HepG2 (cell line): ENCODE measurements at regions not wholly inside any gene's neighbourhood (a gene's known extent, or its start where the extent isn't known, plus 50 kb on each side); places are given as distances from the start of the nearest gene placed in this dataset.

ENCODE experiments used
- STAG1 ChIP-seq: sonication (generic); formaldehyde crosslinking; IDR thresholded peaks from 2 replicates; pipeline ENCODE4 v1.4.0; 2020; ENCODE audit warnings: missing genetic modification reagents
- ZIK1 ChIP-seq: sonication (generic); formaldehyde crosslinking; IDR thresholded peaks from 2 replicates; pipeline ENCODE4 v1.5.0; 2020; ENCODE audit warnings: mild to moderate bottlenecking, low read depth, missing genetic modification reagents, borderline replicate concordance
- TF ChIP-seq, protein P1 (sequence below): sonication (generic); formaldehyde crosslinking; IDR thresholded peaks from 2 replicates; pipeline ENCODE4 v1.5.0; 2020; ENCODE audit warnings: mild to moderate bottlenecking, missing genetic modification reagents
- TF ChIP-seq, protein P2 (sequence below): sonication (generic); formaldehyde crosslinking; IDR thresholded peaks from 2 replicates; pipeline ENCODE4 v1.5.0; 2020; ENCODE audit warnings: mild to moderate bottlenecking, missing genetic modification reagents, borderline replicate concordance
- TF ChIP-seq, protein P3 (sequence below): sonication (generic); formaldehyde crosslinking; IDR thresholded peaks from 2 replicates; pipeline ENCODE4 v1.4.0; 2020; ENCODE audit warnings: missing genetic modification reagents
- TF ChIP-seq, protein P4 (sequence below): sonication (generic); formaldehyde crosslinking; IDR thresholded peaks from 2 replicates; pipeline ENCODE4 v1.8.1; 2023; ENCODE audit warnings: mild to moderate bottlenecking, moderate library complexity, missing genetic modification reagents

DNA sequence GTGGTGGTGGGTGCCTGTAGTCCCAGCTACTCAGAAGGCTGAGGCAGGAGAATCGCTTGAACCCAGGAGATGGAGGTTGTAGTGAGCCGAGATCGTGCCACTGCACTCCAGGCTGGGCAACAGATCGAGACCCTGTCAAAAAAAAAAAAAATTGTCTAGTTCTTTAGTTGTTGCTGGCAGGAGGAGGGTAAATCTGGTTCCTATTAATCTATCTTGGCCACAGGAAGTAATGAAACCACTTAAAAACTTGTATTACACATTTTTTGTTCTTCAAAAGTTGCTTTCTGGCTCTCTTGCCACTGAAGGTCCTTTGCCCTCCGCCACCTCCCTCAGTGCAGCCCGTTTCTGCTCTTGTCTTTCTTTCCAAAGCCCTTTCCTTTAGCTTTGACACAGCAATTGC lies 102.9 kb upstream of the ARSJ start (continued):
- TF ChIP-seq, protein P1, sequence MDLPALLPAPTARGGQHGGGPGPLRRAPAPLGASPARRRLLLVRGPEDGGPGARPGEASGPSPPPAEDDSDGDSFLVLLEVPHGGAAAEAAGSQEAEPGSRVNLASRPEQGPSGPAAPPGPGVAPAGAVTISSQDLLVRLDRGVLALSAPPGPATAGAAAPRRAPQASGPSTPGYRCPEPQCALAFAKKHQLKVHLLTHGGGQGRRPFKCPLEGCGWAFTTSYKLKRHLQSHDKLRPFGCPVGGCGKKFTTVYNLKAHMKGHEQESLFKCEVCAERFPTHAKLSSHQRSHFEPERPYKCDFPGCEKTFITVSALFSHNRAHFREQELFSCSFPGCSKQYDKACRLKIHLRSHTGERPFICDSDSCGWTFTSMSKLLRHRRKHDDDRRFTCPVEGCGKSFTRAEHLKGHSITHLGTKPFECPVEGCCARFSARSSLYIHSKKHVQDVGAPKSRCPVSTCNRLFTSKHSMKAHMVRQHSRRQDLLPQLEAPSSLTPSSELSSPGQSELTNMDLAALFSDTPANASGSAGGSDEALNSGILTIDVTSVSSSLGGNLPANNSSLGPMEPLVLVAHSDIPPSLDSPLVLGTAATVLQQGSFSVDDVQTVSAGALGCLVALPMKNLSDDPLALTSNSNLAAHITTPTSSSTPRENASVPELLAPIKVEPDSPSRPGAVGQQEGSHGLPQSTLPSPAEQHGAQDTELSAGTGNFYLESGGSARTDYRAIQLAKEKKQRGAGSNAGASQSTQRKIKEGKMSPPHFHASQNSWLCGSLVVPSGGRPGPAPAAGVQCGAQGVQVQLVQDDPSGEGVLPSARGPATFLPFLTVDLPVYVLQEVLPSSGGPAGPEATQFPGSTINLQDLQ (CRISPR knock-in tag): no peak
- TF ChIP-seq ZIK1 (CRISPR knock-in tag) (no peak), STAG1 (CRISPR knock-in tag) (no peak)
- TF ChIP-seq, protein P2, sequence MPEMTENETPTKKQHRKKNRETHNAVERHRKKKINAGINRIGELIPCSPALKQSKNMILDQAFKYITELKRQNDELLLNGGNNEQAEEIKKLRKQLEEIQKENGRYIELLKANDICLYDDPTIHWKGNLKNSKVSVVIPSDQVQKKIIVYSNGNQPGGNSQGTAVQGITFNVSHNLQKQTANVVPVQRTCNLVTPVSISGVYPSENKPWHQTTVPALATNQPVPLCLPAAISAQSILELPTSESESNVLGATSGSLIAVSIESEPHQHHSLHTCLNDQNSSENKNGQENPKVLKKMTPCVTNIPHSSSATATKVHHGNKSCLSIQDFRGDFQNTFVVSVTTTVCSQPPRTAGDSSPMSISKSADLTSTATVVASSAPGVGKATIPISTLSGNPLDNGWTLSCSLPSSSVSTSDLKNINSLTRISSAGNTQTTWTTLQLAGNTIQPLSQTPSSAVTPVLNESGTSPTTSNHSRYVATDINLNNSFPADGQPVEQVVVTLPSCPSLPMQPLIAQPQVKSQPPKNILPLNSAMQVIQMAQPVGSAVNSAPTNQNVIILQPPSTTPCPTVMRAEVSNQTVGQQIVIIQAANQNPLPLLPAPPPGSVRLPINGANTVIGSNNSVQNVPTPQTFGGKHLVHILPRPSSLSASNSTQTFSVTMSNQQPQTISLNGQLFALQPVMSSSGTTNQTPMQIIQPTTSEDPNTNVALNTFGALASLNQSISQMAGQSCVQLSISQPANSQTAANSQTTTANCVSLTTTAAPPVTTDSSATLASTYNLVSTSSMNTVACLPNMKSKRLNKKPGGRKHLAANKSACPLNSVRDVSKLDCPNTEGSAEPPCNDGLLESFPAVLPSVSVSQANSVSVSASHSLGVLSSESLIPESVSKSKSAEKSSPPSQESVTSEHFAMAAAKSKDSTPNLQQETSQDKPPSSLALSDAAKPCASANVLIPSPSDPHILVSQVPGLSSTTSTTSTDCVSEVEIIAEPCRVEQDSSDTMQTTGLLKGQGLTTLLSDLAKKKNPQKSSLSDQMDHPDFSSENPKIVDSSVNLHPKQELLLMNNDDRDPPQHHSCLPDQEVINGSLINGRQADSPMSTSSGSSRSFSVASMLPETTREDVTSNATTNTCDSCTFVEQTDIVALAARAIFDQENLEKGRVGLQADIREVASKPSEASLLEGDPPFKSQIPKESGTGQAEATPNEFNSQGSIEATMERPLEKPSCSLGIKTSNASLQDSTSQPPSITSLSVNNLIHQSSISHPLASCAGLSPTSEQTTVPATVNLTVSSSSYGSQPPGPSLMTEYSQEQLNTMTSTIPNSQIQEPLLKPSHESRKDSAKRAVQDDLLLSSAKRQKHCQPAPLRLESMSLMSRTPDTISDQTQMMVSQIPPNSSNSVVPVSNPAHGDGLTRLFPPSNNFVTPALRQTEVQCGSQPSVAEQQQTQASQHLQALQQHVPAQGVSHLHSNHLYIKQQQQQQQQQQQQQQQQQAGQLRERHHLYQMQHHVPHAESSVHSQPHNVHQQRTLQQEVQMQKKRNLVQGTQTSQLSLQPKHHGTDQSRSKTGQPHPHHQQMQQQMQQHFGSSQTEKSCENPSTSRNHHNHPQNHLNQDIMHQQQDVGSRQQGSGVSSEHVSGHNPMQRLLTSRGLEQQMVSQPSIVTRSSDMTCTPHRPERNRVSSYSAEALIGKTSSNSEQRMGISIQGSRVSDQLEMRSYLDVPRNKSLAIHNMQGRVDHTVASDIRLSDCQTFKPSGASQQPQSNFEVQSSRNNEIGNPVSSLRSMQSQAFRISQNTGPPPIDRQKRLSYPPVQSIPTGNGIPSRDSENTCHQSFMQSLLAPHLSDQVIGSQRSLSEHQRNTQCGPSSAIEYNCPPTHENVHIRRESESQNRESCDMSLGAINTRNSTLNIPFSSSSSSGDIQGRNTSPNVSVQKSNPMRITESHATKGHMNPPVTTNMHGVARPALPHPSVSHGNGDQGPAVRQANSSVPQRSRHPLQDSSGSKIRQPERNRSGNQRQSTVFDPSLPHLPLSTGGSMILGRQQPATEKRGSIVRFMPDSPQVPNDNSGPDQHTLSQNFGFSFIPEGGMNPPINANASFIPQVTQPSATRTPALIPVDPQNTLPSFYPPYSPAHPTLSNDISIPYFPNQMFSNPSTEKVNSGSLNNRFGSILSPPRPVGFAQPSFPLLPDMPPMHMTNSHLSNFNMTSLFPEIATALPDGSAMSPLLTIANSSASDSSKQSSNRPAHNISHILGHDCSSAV (CRISPR knock-in tag): no peak
- TF ChIP-seq, protein P3, sequence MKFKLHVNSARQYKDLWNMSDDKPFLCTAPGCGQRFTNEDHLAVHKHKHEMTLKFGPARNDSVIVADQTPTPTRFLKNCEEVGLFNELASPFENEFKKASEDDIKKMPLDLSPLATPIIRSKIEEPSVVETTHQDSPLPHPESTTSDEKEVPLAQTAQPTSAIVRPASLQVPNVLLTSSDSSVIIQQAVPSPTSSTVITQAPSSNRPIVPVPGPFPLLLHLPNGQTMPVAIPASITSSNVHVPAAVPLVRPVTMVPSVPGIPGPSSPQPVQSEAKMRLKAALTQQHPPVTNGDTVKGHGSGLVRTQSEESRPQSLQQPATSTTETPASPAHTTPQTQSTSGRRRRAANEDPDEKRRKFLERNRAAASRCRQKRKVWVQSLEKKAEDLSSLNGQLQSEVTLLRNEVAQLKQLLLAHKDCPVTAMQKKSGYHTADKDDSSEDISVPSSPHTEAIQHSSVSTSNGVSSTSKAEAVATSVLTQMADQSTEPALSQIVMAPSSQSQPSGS: no peak
- TF ChIP-seq, protein P4, sequence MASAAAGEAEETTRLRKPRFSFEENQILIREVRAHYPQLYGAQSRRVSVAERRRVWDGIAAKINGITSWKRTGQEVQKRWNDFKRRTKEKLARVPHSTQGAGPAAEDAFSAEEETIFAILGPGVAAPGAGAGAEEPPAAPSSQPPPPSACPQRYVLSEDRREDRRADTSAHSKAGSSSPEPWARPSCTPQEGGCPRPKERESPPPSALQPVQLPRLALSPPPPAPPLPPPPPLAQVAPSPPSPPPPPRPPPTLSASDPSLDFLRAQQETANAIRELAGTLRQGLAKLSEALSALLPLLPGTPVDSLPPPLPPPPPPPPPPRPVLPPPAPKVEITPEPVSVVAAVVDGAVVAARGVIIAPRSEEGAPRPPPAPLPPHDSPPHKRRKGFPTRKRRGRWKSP (CRISPR knock-in tag): no peak
- TF ChIP-seq, all 625 proteins: peak for 0
